HG03175 (cell line): ENCODE measurements at regions not wholly inside any gene's neighbourhood (a gene's known extent, or its start where the extent isn't known, plus 50 kb on each side); places are given as distances from the start of the nearest gene placed in this dataset.
"Not testable (repeated sequence)": the region's sequence is repeated elsewhere in the genome, so short reads cannot be mapped to it uniquely, and the experiment has no call there.

Experiments used
- ATAC-seq: cut with Tn5 transposase; IDR thresholded peaks from one replicate; pipeline ENCODE4 v1.9.1; 2021; ENCODE audit warnings: mild to moderate bottlenecking, moderate library complexity; ENCODE audit not compliant: unreplicated experiment

DNA sequence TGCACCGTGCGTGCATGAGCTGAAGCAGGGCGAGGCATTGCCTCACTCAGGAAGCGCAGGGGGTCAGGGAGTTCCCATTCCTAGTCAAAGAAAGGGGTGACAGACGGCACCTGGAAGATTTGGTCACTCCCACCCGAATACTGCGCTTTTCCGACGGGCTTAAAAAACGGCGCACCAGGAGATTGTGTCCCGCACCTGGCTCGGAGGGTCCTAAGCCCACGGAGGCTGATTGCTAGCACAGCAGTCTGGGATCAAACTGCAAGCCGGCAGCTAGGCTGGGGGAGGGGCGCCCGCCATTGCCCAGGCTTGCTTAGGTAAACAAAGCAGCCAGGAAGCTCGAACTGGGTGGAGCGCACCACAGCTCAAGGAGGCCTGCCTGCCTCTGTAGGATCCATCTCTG is 85.6 kb upstream of the TSLP start:
- not testable (repeated sequence) for ATAC-seq

DNA sequence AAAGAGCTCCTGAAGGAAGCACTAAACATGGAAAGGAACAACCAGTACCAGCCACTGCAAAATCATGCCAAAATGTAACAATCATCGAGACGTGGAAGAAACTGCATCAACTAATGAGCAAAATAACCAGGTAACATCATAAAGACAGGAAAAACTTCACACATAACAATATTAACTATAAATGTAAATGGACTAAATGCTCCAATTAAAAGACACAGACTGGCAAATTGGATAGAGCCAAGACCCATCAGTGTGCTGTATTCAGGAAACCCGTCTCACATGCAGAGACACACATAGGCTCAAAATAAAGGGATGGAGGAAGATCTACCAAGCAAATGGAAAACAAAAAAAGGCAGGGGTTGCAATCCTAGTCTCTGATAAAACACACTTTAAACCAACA is 83.9 kb upstream of the TSLP start:
- ATAC-seq, result not testable (repeated sequence)

DNA sequence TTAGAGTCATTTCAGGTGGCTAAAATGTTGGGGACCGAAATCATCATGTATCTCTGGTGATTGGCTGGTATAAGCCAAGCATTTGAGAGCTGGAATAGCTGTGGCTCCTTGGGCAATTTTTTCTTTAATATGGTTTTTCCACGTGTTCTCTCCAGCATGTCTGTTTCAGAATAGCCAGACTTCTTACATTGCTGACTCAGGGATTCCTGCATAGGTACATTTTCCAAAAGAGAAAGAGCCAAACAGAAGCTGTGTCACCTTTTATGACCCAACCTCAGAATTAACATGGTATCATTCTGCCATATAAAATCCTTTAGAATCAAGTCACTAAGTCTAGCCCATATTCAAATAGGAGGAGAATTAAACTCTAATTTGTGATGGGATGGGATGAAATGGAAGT is 74.8 kb upstream of the TSLP start:
- no peak for ATAC-seq

DNA sequence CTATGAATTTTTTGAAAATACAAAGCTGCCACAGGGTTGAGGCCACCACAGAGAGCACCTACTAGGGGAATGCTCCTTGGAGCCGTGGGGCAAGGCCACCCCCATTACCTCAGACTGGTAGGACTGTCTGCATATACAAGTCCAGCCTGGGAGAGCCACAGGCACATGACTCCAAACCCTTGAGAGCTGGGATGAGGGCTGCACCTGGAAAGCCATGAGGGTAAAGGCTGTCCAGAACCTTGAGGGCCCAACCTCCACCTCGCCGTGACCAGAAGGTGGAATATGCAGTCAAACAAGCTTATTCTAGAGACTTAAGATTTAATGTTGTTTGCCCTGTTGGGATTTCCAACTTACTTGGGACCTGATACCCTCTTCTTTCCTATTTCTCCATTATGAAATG is 69.5 kb upstream of the TSLP start:
- no peak for ATAC-seq

DNA sequence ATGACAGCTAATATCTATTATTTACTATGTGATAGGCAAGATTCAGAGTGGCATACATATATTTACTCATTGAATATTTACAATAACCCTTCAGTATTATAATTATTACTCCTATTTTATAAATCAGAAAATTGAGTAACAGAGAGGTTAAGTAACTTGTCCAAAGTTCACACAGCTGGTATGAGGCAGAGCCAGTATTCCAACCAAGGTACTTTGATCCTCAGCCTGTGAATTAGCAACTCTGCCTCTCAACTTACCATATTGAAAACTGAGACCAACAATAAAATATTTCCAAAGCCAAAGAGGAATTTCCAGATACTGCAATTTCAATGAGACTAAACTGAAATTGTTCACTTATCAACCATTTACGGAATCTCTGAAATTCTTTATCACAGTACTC is 67.9 kb upstream of the TSLP start:
- ATAC-seq, result no peak

DNA sequence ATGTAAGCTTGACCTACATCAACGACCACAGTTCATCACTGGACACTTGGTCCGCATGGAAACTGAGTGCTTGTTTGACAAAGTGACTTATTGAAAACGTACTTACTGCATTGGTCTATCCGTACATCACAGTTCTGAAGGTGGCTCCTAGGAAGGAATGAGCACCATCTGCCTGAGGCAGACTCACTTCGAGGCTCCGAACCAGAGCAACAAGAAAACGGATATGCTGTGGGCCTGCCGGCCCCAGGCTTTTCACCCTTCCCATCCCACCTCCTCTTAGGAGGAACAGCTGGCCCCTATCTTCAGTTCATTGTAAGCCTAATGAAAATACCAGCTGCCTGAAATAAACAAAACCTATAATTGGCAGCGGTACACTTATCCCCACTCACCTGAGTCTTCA is 67.2 kb upstream of the TSLP start:
- ATAC-seq, result no peak

DNA sequence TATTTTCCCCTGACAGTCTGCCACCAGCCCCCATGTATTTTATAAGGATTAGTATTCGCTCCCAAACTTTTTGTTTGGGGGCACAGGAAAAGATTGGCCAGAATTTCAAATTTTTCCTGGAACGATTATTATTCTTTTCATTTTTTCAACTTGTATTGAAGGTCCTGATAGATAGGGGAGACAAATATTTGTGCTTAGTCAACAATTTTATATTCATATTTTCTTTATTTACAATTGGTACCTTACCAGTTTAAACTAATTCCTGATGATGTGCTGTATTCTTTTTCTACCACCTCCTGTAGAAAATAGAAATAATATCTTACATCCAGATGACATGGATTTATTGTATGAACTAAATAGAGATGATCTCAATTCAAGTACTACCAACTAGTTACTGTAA is 60.7 kb upstream of the TSLP start:
- ATAC-seq, result no peak

DNA sequence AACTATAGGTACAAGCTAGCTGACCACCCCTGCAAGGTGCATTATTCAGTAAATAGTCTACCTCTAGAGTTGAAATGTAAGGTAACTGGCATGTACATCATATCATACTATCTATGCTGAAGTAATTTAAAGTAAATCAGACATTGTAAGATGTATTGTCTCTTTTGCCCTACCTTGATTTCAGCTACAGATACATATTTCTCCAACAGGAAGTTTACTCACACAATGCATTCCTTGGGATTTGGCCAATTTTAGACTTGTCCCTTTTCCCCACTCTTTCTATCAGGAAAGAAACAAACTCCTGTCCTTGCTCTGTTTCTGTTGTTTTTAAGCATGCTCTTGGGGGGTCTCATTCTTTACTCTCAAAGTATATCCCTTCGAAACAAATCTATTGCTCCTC is 58.5 kb upstream of the TSLP start:
- ATAC-seq, result no peak

DNA sequence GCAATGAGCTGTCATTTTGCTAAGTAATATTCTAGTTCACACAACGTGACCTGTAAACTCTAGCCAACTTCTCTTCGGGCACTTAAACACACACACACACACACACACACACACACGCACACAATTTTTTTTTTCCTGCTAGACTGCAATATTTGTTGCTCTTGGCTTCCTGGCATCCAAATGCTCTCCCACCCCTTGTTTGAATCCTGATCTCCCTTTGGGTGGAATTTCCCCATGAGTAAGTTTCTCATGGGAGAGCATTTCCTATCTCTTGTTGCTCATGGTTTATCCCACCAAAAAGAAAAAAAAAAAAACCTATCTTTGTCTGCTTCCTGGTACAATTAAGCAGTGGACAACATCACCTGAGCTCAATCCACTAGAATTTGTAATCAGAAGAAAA is 54.7 kb upstream of the TSLP start:
- ATAC-seq, result no peak

DNA sequence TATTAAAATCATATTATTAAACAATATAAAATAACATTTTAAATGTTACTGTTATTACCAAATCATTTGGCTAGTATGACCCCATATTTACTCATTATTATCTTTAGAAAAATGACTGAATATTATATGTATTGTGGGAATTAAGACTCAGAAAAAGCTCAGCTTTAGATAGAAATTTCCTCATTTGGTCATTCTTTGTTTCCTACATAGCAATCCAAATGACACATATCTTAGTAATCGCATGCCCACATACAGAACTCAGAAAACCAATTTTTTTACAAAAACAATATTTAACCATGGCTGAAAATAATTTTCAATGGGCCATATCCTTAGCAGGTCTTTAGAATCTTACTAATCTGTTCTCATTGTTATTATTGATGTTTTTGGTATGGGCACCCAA is 53.8 kb upstream of the TSLP start:
- no peak for ATAC-seq
